Natural killer cell (primary cell): ENCODE measurements at regions not wholly inside any gene's neighbourhood (a gene's known extent, or its start where the extent isn't known, plus 50 kb on each side); places are given as distances from the start of the nearest gene placed in this dataset.
"Not testable (repeated sequence)": the region's sequence is repeated elsewhere in the genome, so short reads cannot be mapped to it uniquely, and the experiment has no call there.

ENCODE experiments used
- ATAC-seq, 3 donors: fragments of 150-1000 bp in 2 of 3; fragments of 200-7000 bp in 1 of 3; cut with Tn5 transposase; 1 replicate in 1 of 3; 2 replicates in 2 of 3; pipeline ENCODE4 v1.10.0; 2021; ENCODE audit warnings: mild to moderate bottlenecking in 2 of 3, moderate library complexity in 2 of 3
- DNase-seq, 2 donors: peaks; one replicate each; pipeline versions ENCODE4 v3.0.0 to v3.0.0-alpha.2; 2013 to 2021; ENCODE audit warnings: mixed read lengths in 1 of 2
- H3K27ac ChIP-seq: one replicate; pipeline ENCODE4 v1.5.1; 2013; ENCODE audit warnings: mild to moderate bottlenecking, low read length
- H3K27me3 ChIP-seq: one replicate; pipeline ENCODE4 v1.6.1; 2013; ENCODE audit warnings: low read length; ENCODE audit not compliant: control insufficient read depth, insufficient read depth
- H3K36me3 ChIP-seq: one replicate; pipeline ENCODE4 v1.6.1; 2013; ENCODE audit warnings: low read length; ENCODE audit not compliant: control insufficient read depth, insufficient read depth
- H3K4me1 ChIP-seq: one replicate; pipeline ENCODE4 v1.6.1; 2013; ENCODE audit warnings: low read length; ENCODE audit not compliant: control insufficient read depth, insufficient read depth
- H3K4me3 ChIP-seq: one replicate; pipeline ENCODE4 v1.5.1; 2013; ENCODE audit warnings: low read length
- H3K9me3 ChIP-seq: one replicate; pipeline ENCODE4 v1.6.1; 2013; ENCODE audit warnings: low read length; ENCODE audit not compliant: control insufficient read depth, insufficient read depth
- H3K27ac Mint-ChIP-seq, 2 donors: one replicate each; pipeline ENCODE4 v1.8.0; 2022; ENCODE audit warnings: mild to moderate bottlenecking in 2 of 2, mixed read lengths in 2 of 2, moderate library complexity in 1 of 2
- H3K27me3 Mint-ChIP-seq, 2 donors: one replicate each; pipeline ENCODE4 v1.8.0; 2022; ENCODE audit warnings: low read depth in 2 of 2, mixed read lengths in 2 of 2
- H3K36me3 Mint-ChIP-seq: one replicate; pipeline ENCODE4 v1.8.0; 2022; ENCODE audit warnings: mixed read lengths
- H3K4me1 Mint-ChIP-seq, 2 donors: one replicate each; pipeline ENCODE4 v1.8.0; 2022; ENCODE audit warnings: mixed read lengths in 2 of 2
- H3K4me3 Mint-ChIP-seq: one replicate; pipeline ENCODE4 v1.8.0; 2022; ENCODE audit warnings: mild to moderate bottlenecking, moderate library complexity, mixed read lengths
- H3K9me3 Mint-ChIP-seq, 2 donors: one replicate each; pipeline ENCODE4 v1.8.0; 2022; ENCODE audit warnings: mixed read lengths in 2 of 2
- CTCF ChIP-seq: fragments of 200-600 bp; IDR thresholded peaks from one replicate; pipeline ENCODE4 v1.8.0; 2022; ENCODE audit warnings: antibody characterized with exemption
- WGBS: methylation state at CpG from one replicate; pipeline ENCODE4 v1.1.7; 2013; ENCODE audit warnings: missing lambda C conversion rate; ENCODE audit not compliant: insufficient coverage; 5-methylcytosine and 5-hydroxymethylcytosine counted together
- intact Hi-C: fragments of 100-400 bp; cut with micrococcal nuclease; formaldehyde crosslinking; loops from one replicate; pipeline ENCODE4 v1.14.2; 2022

GRCh38 chr6:86028776-86029175 lies 386.1 kb upstream of the SYNCRIP start:
- H3K4me3 Mint-ChIP-seq: no peak overlapping the region
- Histone ChIP-seq H3K9me3 (peaks cover 2% of the 10 kb centered on the region), H3K4me3 (no peak overlapping the region), H3K27me3 (no peaks in the 10 kb centered on the region), H3K27ac (no peak overlapping the region), H3K36me3 (no peaks in the 10 kb centered on the region), H3K4me1 (no peaks in the 10 kb centered on the region)
- TF ChIP-seq CTCF: no peak
- H3K27ac Mint-ChIP-seq: no peak overlapping the region
- H3K9me3 Mint-ChIP-seq: peaks cover 10 to 21% of the 10 kb centered on the region in 2 donors
- no peak for DNase-seq
- H3K27me3 Mint-ChIP-seq: no peaks in the 10 kb centered on the region
- intact Hi-C loops: no loop called here
- ATAC-seq: no peak
- H3K36me3 Mint-ChIP-seq: no peaks in the 10 kb centered on the region
- no peaks in the 10 kb centered on the region for H3K4me1 Mint-ChIP-seq

GRCh38 chr6:86026890-86027289 lies 384.2 kb upstream of the SYNCRIP start:
- H3K4me1 ChIP-seq, H3K9me3 ChIP-seq, H3K27ac ChIP-seq, H3K27ac Mint-ChIP-seq, ATAC-seq, H3K4me1 Mint-ChIP-seq, H3K27me3 ChIP-seq, H3K4me3 Mint-ChIP-seq, intact Hi-C loops, H3K27me3 Mint-ChIP-seq, H3K36me3 Mint-ChIP-seq, DNase-seq, H3K36me3 ChIP-seq, H3K4me3 ChIP-seq: not testable (repeated sequence)
- H3K9me3 Mint-ChIP-seq: peaks cover 8 to 17% of the 10 kb centered on the region in 2 donors
- WGBS: 72% methylated on average over 10 of the region's 10 CpGs

GRCh38 chr6:86017236-86017635 lies 374.6 kb upstream of the SYNCRIP start:
- Mint-ChIP-seq H3K4me1 (no peaks in the 10 kb centered on the region), H3K4me3 (no peak overlapping the region), H3K27ac (no peak overlapping the region), H3K27me3 (no peaks in the 10 kb centered on the region), H3K9me3 (peaks cover 8 to 10% of the 10 kb centered on the region in 2 donors), H3K36me3 (no peaks in the 10 kb centered on the region)
- intact Hi-C loops: no loop called here
- WGBS: 86% methylated on average over 1 of the region's 1 CpG
- Histone ChIP-seq H3K4me1 (no peaks in the 10 kb centered on the region), H3K4me3 (no peak overlapping the region), H3K27me3 (no peaks in the 10 kb centered on the region), H3K9me3 (peaks cover 3% of the 10 kb centered on the region), H3K27ac (no peak overlapping the region), H3K36me3 (no peaks in the 10 kb centered on the region)
- TF ChIP-seq CTCF: no peak
- ATAC-seq: no peak
- DNase-seq: no peak

- H3K27me3 Mint-ChIP-seq: no peaks in the 10 kb centered on the region
- intact Hi-C loops: no loop called here
- H3K4me1 Mint-ChIP-seq: no peaks in the 10 kb centered on the region
- no peak overlapping the region for H3K4me3 Mint-ChIP-seq
- Histone ChIP-seq H3K4me1 (no peaks in the 10 kb centered on the region), H3K4me3 (no peak overlapping the region), H3K9me3 (peaks cover 3% of the 10 kb centered on the region), H3K36me3 (no peaks in the 10 kb centered on the region), H3K27me3 (no peaks in the 10 kb centered on the region), H3K27ac (no peak overlapping the region)
- H3K9me3 Mint-ChIP-seq: peaks cover 8 to 10% of the 10 kb centered on the region in 2 donors
- no peak for TF ChIP-seq CTCF
- ATAC-seq (no peak), DNase-seq (no peak)
- H3K27ac Mint-ChIP-seq: no peak overlapping the region
- no peaks in the 10 kb centered on the region for H3K36me3 Mint-ChIP-seq
- WGBS: 72% methylated on average over 3 of the region's 3 CpGs
Measured at GRCh38 chr6:86016567-86016966, 373.9 kb upstream of the SYNCRIP start.
